GM19035 (cell line): ENCODE measurements at regions not wholly inside any gene's neighbourhood (a gene's known extent, or its start where the extent isn't known, plus 50 kb on each side); places are given as distances from the start of the nearest gene placed in this dataset.

Experiments used
- ATAC-seq: cut with Tn5 transposase; IDR thresholded peaks from one replicate; pipeline ENCODE4 v1.9.1; 2021; ENCODE audit not compliant: unreplicated experiment

GRCh38 chr2:155070489-155070888 is 372.0 kb downstream of the KCNJ3 start:
- ATAC-seq = no peak

DNA sequence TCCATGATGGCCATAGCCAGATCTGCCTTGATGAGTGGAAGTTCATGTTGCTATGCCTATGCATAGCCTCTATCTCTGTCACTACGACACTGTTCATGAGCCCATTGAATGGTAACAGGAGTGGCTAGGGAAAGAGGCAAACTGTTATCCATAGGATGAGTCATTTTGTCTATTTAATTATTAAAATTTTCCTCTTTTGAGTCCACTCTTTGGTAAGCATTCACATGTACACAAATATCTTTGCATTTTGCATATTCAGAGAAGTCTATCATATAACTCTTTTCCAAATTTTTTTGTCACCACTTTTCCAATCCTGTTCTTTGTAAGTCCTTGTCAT is 364.4 kb downstream of the KCNJ3 start:
- no peak for ATAC-seq

DNA sequence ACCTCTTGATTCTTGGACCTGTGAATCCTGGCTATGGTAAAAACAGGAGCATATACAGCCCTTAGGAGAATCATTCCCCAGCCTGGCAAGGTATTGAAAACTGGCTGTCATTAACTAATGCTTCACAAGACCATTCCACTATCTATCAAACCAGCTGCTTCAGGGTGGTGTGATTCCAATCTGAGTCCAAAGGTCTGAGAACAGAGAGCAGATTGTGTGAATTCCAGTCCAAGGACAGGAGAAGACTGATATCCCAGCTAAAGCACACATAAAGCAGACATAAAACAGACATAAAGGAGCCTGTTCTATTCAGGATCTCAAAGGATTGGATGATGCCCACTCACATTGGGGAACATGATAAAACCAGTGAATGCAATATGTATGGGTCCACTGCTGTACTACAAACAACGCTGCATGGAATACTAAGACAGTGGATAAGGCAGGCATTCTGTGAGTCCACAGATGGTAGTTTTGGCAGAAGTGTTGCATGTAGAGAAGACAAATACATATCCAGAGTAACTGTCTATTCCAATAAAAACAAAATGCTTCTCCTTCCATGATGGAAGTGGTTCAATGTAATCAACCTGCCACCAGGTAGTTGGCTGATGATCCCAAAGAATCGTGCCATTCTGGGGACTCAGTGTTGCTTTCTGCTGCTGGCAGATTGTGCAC is 363.9 kb downstream of the KCNJ3 start:
- no peak for ATAC-seq

DNA sequence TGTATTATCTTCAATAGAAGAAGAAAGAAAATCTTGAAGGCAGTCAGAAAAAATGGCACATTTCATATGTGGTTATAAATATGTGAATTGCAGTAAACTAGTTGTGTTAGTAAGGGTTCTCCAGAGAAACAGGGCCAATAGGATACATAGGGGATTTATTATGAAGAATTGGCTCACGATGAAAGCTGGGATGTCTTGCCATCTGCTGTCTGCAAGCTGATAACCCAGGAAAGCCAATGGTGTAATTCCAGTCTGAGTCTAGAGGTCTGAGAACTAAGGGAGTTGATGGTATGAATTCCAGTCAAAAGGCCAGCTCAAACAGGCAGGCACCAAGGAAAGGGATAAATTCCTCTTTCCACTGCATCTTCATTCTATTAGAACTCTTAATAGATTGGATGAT is 362.4 kb downstream of the KCNJ3 start:
- ATAC-seq = no peak

GRCh38 chr2:155054712-155055111 is 356.2 kb downstream of the KCNJ3 start:
- no peak for ATAC-seq

DNA sequence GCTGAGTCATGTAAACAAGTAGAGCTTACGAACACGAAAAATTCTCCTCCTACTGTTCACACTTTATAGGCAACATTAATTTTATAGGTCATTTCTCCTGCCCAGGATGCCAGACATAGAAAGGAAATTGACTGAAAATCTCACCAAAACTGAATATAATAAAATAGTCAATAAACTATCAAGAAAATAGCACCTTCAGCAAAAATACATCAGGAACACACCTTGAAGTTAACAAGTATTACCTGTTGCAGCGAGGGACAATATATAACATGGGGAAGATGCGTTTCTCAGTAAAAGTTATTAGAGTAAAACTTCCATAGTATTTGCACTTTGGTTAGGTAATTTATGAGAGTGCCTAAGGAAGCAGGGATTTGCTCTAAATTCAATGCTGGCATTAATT is 344.6 kb downstream of the KCNJ3 start:
- ATAC-seq = no peak

GRCh38 chr2:155035308-155035707 is 336.8 kb downstream of the KCNJ3 start:
- ATAC-seq = no peak

DNA sequence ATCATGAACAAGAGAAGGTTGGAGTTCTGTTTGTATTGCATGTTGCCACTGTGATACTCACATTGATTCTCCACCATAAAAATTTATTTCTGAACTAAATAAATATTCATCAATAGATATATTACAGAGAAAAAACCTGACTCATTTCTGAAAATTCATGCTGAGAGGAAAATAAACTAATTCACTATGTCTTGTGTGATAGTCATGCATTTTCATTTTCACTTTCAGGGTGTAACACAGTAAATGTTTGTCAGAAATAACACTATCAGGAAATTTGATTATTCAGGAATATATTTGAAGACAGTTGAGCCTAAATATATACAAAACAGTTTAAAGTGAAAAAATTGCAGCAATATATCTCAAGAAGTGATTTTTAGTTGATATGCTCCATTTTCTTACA is 335.2 kb downstream of the KCNJ3 start:
- peak; percentile 66 for ATAC-seq

DNA sequence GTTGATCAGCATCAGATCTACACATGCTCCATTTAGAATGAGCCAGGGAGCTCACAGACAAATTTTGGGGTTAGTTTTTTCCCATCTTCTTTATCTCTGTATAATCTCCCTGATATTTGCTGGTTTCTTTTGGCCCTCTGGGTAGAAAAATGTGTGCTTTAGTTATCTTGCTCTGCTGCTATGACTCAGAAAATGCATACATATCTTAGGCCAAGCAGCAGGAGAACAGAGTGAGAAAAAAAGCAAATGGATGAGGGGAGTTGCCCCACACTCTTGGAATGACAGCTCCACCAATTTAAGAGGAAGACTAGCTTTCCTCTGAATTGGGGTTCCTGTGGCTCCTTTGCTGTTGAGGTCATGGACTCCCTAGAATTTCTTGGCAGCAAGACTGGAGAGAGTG is 331.8 kb downstream of the KCNJ3 start:
- ATAC-seq = no peak

- no peak for ATAC-seq
Measured at GRCh38 chr2:155026651-155027174, 328.2 kb downstream of the KCNJ3 start.

DNA sequence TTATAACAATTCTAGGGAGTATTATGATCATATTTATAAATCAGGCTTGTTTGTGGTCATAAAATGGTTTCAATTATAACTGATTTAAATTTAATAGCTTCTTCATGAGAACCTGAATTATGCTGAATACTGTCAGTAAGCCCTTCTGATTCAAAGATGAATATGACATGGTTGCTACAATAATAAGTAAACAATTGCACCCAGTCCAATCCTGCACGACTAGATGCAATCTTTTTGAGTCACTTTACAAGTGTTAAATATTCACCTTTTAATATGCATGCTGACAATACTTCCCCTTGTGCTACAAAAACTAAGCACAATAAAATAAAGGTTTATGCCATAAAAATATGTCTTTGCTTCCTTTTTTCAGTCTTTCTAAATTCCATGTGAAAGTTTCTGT is 325.2 kb downstream of the KCNJ3 start:
- no peak for ATAC-seq

- ATAC-seq = no peak
Measured at GRCh38 chr2:155022531-155022930, 324.0 kb downstream of the KCNJ3 start.

DNA sequence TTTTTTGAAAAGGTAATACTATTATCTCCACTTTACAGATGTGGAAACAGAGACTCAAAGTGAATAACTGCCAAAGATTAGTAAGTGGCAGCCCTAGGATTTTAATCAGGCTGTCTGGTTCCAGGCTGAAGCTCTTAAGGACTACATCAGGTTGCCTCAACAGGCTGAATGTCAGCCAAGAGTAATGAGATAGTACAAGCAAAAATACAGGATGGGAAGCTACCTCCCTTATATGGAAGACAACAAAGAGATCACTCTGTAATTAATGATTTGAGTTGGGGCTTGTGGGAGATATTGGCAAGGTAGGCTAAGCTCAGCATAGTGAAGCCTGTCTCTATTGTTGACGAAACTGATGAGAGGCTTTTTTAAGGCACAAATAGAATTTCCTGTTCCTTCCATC is 323.1 kb downstream of the KCNJ3 start:
- ATAC-seq = no peak

- ATAC-seq = no peak
Measured at GRCh38 chr2:155020246-155020645, 321.8 kb downstream of the KCNJ3 start.

DNA sequence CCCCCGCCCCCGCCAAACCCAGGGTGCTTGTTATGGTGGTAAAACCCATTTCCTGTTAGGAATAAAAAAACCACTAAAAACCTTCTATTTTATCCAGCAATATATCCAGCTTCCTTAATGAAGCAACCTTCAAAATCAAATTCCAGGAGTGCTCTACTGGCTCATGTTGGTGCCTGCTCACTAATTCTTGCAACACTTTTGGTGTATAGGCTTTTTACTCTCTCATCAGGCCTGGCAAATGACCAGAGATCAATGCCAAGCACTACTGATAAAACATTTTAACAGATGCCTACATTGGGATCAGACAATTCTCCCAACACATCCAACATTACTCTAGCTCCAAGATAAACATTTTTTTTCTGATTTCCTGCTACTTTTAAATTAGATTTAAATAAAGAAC is 312.4 kb downstream of the KCNJ3 start:
- ATAC-seq = no peak

- ATAC-seq = no peak
Measured at GRCh38 chr2:154995361-154995760, 296.9 kb downstream of the KCNJ3 start.

DNA sequence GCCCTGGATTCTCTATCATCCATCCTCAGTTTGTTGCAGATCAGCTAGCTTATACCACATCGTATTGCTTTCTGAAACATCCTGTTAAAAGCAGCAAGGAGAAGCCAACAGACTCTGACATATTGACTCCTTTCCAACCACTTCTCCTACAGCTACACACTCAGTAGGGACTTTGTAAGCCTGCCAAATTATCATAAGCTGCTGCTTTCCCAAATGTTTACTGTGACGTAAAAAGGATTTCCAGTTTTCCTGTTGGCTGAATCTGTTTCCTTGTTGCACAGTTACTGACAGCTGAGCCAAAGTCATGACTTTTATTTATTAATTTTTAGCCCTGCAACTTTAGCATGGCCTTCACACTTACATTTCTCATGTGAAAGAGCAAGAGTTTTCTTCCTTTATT is 294.3 kb downstream of the KCNJ3 start:
- ATAC-seq = no peak

- no peak for ATAC-seq
Measured at GRCh38 chr2:154978710-154979109, 280.2 kb downstream of the KCNJ3 start.

DNA sequence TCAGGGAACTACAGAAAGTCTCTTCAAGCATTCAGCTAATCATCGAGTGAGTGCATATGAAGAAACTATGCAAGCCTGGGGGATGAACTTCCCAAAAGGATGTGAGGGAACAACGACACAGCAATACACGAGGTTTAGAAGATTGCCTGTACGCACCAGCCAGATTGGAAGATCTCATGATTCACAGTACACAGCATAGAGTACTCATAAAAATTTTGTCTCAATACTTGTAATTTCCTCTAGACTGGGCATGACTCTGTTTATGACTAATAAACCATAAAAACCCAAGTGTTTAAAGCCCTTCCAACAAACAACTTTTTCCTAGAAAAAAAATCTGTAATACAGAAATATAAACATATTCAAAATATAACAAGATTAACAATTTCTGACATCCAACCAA is 279.7 kb downstream of the KCNJ3 start:
- no peak for ATAC-seq

- ATAC-seq = no peak
Measured at GRCh38 chr2:154974041-154974440, 275.5 kb downstream of the KCNJ3 start.

DNA sequence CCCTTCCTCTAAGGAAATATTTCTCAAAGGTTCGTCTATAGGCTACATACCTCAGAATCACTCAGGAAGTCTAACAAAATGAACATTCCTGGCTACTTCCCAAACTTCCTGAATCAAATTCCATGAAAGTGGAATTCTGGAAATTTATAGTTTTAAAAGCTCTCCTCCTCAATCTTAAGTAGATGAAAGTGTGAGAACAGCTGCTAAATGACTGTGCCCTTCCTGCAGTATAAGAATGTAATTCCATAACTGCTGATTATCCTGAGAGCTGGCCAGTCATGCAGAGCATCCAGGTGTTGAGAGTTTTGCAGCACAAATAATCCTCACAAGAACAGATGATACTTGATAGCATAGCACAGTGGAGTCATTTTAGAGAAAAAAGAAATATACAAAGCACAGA is 265.0 kb downstream of the KCNJ3 start:
- ATAC-seq = no peak

GRCh38 chr2:154961676-154962075 is 263.2 kb downstream of the KCNJ3 start:
- ATAC-seq = no peak

GRCh38 chr2:154960802-154961583 is 262.5 kb downstream of the KCNJ3 start:
- ATAC-seq = peak; percentile 89
